ENCODE measurements at regions not wholly inside any gene's neighbourhood (a gene's known extent, or its start where the extent isn't known, plus 50 kb on each side); places are given as distances from the start of the nearest gene placed in this dataset.

DNA sequence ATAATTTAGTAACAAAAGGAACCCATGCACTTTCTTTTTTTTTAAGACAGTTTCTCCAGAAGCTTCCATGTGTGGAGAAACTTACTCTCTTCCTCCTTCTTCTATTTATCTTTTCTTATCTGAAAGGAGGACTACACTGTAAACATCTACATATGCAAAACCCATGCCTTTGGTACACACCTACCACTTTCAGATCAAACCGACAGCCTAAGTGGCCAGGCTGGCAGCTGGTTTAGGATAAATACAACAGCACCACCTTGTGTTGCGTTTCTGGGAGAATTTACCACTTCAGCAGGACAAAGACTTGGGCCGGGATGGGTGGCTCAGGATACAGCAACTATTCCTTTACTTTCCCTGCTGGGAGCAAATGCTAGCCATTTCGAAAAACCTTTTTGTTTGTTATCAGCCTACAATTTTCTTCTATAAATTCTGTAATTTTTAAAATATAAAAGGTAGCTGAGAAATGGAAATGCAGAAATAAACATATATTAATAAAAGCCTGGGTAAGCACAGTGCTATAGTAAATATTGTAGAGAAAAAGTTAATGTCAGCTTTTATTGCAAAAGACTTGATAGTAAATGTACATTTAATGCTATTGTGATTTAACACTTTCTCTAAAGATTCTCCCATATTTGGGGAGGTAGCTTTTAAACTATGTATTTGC is 94.0 kb upstream of the RFC3 start:
- peak; percentile 22 for DNase-seq

DNA sequence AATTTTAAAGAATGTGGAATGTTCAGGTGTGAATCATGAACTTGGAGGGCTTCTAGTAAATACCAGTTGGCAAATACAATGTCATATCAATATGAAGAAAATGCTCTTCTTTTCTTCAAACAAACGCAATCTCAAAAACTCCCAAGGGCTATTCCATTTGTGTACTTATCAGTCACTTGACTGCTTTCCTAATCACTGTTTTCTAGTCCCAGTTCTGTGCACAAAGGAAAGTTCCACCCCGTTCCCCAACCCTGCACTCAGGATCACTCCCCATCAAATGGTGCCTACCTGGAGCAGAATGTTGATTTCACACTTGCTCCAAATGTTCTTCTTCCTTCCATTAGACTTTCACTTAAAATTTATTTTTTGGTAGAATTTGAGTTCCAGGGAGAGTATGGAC is 92.6 kb upstream of the RFC3 start:
- no peak for DNase-seq

DNA sequence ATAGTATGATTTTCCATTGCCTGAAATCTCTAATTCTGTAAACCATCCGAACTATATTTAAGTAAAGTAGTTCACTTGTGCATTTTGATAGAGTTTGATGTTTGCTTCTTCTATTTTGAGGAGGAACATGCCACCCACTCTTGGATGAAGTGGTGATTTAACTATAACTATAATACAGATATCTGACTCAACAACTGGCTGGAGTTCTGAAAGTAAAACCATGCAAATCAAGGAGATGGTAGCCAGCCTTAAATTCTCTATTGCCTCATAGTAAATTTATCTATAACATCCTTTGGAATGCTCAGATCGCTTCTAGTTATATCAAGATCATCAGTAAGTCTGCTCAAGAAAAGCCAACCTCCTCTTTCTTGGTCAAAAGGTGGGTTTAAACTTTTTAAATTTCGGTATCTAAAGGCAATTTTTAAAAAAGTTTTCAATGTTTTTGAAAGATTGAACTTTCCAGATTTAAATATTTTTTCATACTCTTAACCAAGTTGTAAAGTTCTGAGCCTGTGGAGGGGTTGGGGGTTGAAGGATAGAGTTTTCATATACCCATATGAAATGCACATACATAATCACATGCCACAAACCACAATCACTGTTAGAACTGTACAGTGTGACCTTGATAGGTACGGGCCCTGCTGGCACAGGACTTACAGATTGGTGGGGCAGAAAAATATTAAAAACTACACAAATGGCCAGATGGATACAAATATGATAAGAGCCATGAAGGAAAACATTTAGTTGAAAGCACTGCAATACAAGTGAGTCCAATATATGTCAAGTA is 90.5 kb upstream of the RFC3 start:
- DNase-seq, result no peak

DNA sequence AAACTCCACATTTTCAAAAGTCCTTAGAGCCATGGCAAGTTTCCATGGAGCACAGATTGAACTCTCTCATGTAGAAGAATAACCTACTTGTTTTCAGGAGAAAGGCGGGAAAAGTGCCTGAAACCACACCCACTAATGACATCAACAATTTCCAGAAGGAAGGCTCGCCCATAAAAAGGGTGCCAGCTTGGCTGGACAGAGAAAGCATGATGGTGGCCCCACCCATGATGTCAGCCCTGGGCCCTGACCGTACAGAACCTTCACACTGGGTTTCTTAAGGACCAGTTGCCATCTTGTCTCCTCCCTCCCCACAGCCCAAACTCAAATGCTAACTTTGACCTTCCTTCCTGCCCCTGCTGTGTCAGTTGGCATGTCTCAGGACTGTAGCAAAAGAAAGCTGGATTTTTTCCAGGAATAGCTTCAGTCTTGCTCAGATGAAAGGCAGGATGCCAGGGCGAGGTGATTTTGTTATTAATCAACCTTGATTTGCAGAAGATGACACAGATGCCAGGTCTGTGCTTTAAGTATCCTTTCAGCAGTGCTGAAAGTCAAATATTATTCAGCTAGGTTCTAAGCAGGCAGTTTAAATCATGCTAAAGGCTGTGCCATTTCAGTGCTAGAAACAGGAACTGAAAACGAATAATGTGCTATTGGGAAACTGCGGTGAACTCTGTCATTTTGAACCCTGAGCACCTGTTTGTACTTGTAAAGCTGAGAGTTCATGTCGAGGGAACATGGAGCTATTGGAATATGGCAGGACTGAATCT is 89.5 kb upstream of the RFC3 start:
- DNase-seq, result no peak

DNA sequence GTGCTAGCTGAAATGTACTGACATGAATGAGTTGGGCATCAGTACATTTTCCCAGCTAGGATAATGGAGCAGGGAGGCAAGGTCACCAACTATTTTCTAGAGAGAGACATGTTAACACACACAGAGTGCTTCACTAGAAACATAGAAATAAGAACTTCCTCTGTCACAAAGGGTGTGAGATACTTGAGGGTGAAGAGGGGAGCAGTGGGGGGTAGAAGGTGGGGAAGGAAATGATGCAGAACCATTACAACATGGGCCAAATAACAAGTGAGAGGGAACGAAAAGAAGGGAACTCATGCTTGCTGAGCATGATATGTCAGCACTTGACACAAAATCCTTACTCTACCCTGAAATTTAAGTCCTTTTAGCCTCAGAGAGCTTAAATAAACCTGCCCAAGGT is 87.8 kb upstream of the RFC3 start:
- no peak for DNase-seq

DNA sequence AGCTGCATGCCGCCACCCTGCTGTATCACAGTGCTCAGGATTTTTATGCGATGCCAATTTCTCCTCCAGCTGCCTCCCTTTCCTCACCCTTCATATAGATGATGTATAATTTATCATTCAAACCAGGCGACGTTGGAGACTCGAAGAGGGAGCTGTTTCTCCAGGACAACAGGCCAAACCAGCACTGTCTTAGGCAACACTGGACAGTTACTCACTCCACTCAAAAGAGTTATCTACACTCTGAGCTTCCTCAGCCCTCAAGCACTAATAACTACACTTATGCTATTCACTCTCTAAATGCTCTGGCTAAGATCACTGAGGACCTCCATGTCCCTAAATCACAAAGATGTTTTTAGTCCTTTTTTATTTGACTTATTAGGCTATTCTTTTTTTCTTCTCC is 87.3 kb upstream of the RFC3 start:
- no peak for DNase-seq

DNA sequence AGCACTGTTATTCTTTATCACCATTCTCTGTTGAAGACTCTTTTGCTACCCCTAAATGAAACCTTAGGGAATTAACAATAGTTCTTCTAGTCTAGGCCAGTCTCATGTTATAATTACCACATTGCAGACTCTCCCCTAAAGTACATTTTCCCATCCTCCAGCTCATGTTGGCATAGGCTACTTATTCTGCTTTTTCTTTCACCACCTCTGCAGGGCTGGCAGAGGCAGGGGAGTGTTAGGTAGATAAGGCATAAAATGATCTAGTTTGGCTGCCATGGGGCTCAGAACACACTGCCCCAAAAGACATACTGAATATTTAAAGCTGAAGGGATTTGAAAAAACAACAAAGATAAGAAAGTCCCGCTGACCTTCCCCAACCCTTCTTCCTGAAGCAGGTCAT is 82.7 kb upstream of the RFC3 start:
- DNase-seq, result no peak

DNA sequence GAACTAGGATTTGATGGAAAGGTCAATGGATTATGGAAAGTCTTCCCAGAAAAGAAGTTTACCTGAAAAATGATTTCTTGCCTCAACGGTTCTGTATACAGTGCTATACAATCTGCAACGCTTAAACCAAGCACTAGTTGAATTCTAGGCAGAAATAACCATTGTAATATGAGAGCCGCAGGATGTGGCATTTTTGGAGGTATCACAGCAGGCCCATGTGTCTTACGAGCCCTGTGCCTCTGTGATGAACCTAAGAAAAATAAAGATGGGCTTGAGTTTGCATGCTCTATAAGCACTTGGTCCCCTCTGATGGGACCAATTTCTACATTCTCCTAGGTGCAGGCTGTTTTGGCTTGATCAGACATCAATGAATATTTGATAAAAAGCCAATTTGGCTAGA is 78.7 kb upstream of the RFC3 start:
- no peak for DNase-seq

DNA sequence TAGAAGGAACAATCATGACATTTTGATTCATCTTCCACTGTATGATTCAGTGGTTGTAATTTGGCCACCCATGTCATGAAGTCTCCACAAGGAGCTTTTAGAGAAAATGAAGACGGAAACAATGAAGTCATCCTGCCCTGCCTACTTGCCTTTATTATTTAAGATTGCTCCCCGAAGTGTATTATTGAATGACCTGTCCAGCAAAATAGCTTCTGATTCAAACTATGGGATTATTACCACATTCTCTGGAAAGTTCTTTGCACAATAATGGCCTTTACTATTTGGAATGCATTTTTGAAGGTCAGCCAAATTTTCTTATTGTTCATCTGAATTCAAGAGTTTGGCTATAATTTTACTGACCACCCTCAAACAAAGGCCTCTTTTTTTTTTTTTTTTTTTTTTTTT is 77.8 kb upstream of the RFC3 start:
- no peak for DNase-seq

DNA sequence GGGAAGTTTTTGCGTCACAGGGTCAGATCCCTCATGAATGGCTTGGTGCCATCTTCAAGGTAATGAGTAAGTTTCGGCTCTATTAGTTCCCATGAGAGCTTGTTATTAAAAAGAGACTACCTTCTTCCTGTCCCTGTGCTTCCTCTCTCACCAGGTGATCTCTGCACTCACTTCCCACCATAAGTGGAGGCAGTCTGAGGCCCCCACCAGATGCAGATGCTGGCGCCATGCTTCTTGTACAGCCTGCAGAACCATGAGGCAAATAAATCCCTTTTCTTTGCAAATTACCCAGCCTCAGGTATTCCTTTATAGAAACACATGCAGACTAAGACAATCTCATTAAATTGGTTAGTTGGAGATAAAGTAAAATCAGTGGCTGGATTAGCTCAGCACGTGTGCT is 75.6 kb upstream of the RFC3 start:
- no peak for DNase-seq

DNA sequence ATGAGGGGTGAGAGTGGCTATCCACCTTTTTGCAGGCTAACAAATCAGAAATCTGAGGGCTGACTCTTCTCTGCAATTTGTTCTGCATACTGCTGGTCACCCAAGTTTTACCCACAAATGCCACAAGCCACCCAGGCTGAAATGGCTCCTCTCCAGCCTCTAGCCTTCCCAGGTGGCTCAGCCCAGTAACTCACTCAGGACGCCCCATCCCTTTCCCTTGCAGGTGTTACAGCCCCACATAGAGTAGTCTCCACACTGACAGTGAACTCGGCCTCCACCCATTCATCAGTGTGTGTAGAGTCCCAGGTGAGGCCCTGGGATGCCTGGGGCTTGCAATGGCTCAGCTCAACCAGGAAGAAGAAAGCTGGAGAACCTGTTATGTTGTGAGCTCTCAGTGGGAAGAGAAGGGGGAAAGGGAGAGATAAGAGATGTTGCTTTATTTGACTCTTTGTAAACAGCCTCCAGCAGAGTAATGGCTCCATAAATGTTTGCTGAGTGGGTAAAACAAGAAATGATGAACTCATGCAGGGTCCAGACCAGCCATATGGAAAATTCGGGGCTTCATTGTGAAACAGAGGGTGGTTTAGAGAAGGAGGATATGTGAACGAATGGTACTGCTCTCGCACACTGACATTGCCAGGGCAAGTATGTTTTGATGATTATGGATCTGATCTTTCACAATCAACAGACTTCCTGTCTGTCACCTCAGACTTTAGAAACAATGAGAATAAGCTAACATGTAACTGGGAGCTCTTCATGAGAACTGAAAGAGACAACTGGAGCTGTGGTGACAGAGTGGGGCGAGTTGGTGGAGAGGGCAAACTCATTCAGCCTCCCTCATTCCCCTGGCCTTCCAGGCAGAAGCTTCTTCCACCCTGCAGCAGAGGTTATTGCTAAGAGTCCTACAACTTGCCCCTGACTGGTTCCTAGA is 74.2 kb upstream of the RFC3 start:
- DNase-seq, result no peak

DNA sequence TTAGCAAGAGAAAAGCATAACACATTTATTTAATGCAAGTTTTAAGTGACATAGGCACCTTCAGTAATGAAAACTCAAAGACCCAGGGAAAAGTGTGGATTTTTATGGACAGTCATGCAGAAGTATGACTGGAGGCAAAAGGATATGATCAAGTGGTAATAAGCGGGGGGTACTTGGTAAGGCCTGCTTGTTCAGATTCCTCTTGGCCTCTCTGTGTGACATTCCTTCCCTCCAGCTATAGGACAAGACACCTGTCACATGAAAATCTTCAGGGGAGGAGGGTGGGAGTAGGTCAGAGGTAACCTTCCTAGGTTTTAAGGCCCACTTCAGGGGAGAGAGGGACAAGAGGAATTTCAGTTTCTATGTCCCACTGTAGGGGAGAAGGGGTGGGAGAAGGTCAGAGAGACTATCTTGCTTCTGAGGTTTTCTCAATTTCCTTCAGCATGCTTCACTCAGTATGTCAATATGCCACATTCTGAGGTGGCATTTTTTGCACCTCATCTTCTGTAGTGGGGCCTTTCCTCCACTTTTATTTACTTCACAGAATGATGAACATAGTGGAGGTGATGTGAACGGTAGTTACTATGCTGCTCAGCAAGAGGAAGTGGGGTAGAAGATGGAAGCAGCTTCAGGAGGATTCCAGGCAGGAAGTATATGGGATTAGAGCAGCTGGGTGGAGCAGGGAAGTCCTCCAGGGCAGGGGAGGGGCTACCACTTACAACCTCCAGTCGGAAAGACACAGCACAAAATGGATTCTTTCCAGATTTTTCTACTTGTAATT is 73.2 kb upstream of the RFC3 start:
- no peak for DNase-seq

DNA sequence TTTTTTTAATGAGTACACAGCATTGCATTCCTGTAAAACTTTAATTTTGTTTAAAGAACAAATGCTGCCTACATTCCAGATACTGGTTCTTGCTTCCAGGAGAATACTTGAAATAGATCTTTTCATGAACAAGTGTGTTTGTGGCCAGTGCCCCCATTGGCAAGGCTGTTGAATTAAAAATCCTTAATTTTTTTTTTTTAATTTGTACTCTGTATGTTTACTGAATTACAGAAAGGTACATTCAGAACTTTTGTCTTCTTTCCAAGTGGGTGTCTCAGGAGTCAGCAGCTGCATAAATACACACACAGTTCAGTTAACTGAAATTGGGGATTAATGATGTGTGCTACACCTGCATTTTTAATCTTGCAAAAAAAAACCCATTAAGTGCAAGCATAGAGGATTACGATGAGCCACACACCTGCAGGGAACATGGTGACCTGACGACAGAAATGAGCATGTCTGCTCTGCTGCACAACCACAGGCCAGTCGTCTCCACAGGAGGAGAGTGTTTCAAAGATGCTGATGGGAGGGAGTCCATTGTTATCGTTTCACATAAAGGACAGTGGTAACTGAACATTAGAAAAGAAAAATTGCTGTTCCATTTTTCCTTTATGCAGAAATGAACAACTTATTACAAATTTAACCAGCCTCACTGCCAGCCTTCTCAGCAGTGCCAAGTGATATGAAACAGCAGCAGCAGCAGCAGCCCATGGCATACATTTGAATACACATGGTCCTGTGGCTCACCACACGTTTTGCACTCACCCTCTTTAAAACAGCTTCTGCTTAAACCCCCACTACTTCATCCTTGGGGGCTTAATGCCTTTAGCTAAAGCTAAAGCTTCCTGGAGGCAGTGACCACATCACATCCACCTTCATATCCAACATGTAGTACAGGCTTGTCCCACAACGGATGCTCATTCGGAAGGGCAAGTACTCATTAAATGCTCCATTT is 72.3 kb upstream of the RFC3 start:
- no peak for DNase-seq

DNA sequence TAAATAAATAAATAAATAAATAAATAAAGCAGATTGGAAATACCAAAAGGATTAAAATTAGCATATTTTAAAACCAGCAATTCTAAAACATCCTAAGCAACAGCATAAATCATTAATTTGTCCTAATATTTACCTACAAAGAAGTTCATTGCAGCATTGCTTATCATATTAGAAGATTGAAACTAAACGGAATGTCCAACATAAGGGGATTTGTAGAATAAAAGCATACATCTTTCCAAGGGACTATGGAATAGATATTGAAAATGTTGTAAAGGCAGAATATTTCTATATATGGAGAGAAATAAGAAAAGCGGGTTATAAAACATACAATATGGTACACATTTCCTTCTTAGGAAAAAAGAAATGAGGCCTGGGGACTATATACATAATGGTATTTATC is 71.1 kb upstream of the RFC3 start:
- no peak for DNase-seq

DNA sequence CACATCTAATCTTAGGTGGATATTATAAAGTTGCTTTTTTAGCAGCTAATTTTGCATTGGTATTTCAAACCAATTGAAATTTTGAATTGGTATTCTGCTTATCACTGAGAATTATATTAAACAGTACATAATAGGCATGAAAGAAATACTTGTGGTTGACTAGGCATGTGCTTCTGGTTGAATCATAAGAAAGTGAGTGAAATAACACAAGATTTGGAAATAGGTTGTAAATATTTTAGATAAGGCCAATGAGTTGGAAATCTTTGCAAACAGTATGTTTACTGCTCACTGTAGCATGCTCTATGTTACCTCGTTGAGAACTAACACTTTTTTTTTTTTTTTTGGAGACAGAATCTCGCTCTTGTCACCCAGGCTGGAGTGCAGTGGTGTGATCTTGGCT is 66.8 kb upstream of the RFC3 start:
- no peak for DNase-seq

DNA sequence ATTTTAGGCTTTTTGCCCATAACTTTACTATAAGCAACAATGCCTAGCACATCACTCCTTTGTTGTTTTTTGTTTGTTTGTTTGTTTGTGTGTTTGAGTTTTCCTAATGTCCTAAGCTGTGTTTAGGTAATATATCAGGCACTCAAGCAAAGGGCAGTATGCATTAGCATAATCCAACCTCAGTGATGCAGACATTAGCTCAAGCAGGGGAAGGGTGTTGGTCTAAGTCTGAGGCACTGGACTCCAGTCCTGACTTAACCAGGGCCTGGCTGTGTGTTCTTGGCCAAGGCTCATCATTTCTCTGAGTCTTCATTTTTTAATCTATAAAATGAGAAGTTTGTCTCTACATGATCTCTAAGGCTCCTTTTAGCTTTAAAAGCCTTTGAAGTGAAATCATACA is 65.9 kb upstream of the RFC3 start:
- DNase-seq, result no peak

DNA sequence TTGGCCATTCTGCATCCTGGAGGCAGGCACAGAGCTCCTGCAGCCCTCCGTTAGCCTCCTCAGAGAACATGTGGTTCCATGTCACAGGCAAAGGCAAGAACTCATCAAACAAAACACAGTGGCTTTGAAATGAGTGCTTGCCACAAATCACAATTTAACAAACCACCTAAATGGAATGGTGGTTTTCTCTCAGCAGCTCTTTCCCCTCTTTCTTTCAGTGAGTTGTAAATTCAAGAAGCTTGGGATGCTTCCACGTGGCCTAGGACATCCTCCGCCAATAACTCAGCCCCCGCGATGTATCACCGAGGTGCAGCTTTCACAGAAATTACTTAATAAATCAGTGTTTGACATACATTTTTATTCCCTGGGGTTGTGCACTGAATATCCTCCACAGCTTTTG is 65.4 kb upstream of the RFC3 start:
- DNase-seq, result no peak

DNA sequence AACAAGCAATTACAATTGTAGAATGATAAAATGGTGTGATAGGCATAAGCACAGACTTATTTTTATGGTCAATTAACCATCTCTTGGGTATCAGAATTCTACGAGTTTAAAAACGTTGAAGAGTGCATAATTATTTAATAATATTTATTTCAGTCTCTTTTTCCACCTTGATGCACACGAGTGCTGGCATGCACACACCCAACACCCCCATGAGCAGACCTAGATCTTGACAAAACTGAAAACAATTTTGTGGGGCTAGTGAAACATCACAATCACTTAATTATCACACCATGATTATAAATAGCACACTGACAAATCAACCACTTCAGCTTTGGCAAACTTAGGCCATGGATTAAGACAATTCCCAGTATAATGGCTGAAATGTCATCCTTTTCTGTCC is 61.0 kb upstream of the RFC3 start:
- DNase-seq, result no peak

DNA sequence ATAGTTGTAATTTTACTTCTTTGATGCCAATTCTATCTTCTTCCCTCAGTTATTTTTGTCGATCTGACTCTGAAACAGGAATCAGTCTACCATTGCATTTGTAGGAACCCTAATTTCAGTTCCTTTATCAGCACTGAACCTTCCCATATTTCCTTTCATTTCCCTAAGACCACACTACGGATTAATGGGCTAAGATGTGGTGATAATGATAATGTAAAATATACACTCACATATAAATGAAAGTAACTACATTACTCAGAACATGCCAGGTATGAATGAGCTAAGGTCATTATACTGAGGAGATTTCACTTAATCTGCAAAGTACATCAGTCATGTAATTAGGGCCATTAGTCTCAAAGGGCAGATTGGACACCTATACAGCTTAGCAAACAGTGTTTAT is 60.2 kb upstream of the RFC3 start:
- no peak for DNase-seq

DNA sequence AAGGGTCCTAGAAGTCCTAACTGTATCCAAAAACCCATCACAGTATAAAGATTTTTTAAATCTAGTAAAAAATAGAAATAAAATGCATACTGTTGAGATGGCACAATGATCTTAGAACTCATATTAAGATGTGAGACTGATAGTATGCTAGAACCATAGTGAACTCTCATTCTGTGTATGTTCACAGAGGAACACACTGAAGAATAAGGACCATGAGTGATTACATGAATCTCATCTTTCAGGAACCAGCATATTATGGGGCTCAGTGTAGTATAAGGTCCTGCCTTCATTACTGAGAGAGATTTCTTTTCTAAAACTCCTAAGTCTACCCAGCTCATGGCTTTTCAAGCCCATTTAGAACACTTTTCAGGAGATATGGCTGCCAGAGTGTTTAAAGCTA is 59.8 kb upstream of the RFC3 start:
- no peak for DNase-seq

DNA sequence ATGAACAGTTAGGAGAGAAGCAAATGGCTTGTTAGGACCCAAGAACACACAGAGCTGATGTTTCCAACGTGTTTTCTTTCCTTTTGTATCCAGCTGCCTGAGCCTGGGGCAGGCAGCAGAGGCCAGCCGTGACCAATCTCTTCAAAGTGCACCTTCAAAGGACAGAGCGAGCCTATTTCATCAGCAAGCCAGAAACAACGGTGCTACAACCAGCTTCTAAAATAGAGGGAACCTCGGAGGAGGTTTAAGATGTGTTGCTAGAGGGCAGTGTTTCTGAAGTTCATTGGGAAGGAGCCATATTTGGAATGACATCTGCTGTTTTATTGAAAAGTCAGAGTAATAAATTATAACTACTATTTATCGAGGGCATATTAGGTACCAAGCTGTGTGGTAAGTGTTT is 56.2 kb upstream of the RFC3 start:
- DNase-seq, result no peak

All from NK-92 treated with Interleukin-12 subunit alpha and Interleukin-12 subunit beta, amount 100 ng/mL, for 24 hours (cell line).